Activated CD8-positive, alpha-beta memory T cell treated with anti-CD3 and anti-CD28 coated beads for 48 hours (primary cell): ENCODE measurements at regions not wholly inside any gene's neighbourhood (a gene's known extent, or its start where the extent isn't known, plus 50 kb on each side); places are given as distances from the start of the nearest gene placed in this dataset.

Source experiments
- DNase-seq, 3 experiments: peaks; one replicate each; pipeline ENCODE4 v3.0.0-alpha.2; 2020; ENCODE audit warnings: low read depth in 2 of 3, low spot score in 2 of 3

- no peak for DNase-seq
Observed at GRCh38 chr2:67651565-67651964, 254.4 kb downstream of the ETAA1 start.

- no peak for DNase-seq
Observed at GRCh38 chr2:67652679-67653078, 255.5 kb downstream of the ETAA1 start.

- DNase-seq: no peak
Observed at GRCh38 chr2:67656875-67657274, 259.7 kb downstream of the ETAA1 start.

- no peak for DNase-seq
Observed at GRCh38 chr2:67658820-67659219, 261.7 kb downstream of the ETAA1 start.

- DNase-seq: no peak
Observed at GRCh38 chr2:67660015-67660602, 263.0 kb downstream of the ETAA1 start.

- DNase-seq: no peak
Observed at GRCh38 chr2:67660871-67661270, 263.7 kb downstream of the ETAA1 start.

- no peak for DNase-seq
Observed at GRCh38 chr2:67662222-67662621, 265.1 kb downstream of the ETAA1 start.

GRCh38 chr2:67663776-67664175 lies 266.6 kb downstream of the ETAA1 start:
- DNase-seq: no peak

GRCh38 chr2:67666386-67667053 lies 269.4 kb downstream of the ETAA1 start:
- no peak for DNase-seq

GRCh38 chr2:67667054-67667908 lies 270.1 kb downstream of the ETAA1 start:
- no peak for DNase-seq

- no peak for DNase-seq
Observed at GRCh38 chr2:67668538-67668937, 271.4 kb downstream of the ETAA1 start.

- no peak for DNase-seq
Observed at GRCh38 chr2:67669168-67669567, 272.0 kb downstream of the ETAA1 start.

- DNase-seq: no peak
Observed at GRCh38 chr2:67669766-67670165, 272.6 kb downstream of the ETAA1 start.

- DNase-seq: no peak
Observed at GRCh38 chr2:67670747-67671183, 273.6 kb downstream of the ETAA1 start.

GRCh38 chr2:67671464-67672450 lies 274.6 kb downstream of the ETAA1 start:
- DNase-seq: no peak

GRCh38 chr2:67674668-67675067 lies 277.5 kb downstream of the ETAA1 start:
- DNase-seq: no peak

- DNase-seq: no peak
Observed at GRCh38 chr2:67684991-67685390, 287.9 kb downstream of the ETAA1 start.

- no peak for DNase-seq
Observed at GRCh38 chr2:67686254-67686653, 289.1 kb downstream of the ETAA1 start.

- DNase-seq: no peak
Observed at GRCh38 chr2:67689186-67689585, 292.1 kb downstream of the ETAA1 start.

GRCh38 chr2:67689651-67690050 lies 292.5 kb downstream of the ETAA1 start:
- no peak for DNase-seq

- no peak for DNase-seq
Observed at GRCh38 chr2:67694445-67694844, 297.3 kb downstream of the ETAA1 start.
